ENCODE measurements at regions not wholly inside any gene's neighbourhood (a gene's known extent, or its start where the extent isn't known, plus 50 kb on each side); places are given as distances from the start of the nearest gene placed in this dataset.
"Not testable (repeated sequence)": the region's sequence is repeated elsewhere in the genome, so short reads cannot be mapped to it uniquely, and the experiment has no call there.

DNA sequence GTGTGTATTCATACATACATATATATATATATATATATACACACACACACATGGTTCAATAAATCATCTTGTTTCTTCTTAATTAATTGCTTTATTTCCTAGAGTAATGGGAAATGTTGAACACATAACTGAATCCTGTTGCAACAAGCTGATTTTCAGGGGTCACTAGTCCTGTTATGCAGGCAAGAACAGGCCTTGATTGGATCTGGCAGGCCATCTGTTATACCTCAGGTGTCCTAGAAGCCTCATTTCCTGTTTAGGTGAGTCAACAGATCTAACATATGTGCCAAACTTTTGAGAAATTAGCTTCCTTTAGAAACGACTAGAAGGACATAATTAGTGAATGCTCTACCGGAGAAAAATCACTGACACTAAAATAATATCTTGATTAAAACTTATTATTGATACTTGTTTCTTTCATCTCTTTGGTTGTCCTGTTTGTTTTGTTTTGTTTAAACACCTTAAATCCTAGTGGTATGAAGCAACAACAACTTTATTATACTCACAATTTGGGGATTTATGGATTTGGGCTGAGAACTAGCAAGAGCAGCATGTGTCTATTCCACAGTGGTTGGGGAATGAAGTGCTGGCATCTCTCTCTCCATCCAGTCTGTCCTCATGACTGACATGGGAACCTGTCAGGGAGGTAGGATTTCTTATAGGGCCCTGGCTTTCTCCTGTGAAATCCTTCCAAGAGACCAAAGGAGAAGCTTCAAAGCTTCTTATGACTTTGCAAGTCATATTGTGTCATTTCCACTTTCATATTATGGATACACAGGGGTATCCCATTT is 552.6 kb downstream of the NSUN3 start:
- DNase-seq: no peak
- no peak for ATAC-seq (ENCODE audit: poor library complexity)
- intact Hi-C loops (cut with DNase I): no loop called here

DNA sequence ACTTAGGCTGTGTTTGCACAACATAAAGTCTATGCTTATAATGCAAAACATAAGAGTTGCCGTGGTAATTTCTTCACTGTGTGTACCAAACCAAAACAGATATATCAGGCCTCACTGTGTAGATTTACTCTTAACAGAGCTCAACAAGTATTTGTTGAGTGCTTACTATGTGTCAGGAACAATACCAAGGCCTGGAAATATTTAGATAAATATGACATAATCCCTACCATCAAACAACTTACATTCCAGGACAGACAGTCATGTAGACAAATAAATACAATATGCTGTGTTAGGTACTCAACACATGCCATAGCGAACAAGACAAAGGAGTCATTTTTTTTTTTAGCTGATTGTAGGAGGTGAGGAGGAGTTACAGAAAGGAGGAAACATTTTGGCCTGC is 554.0 kb downstream of the NSUN3 start:
- intact Hi-C loops (cut with DNase I): no loop called here
- DNase-seq (no peak), ATAC-seq (ENCODE audit: poor library complexity) (no peak)

DNA sequence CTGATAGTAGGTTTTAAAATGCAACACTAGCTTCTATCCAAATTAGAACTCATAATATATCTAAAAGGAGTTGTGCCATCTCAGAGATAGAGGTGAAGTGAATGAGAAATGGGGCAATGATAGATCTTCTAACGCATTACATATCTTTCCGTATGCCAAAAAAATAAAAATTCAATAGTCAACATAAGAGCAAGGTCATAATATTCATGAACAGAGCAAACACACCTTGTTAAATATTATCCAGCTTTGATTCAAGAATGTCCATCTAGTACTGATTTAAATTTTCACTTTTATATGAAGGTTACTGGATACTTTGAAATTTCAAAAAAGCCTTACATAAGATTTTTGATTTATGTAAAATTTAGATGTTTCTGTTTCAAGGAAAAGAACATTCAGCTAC is 554.5 kb downstream of the NSUN3 start:
- intact Hi-C loops (cut with DNase I): no loop called here
- DNase-seq: no peak
- ATAC-seq (ENCODE audit: poor library complexity): no peak

DNA sequence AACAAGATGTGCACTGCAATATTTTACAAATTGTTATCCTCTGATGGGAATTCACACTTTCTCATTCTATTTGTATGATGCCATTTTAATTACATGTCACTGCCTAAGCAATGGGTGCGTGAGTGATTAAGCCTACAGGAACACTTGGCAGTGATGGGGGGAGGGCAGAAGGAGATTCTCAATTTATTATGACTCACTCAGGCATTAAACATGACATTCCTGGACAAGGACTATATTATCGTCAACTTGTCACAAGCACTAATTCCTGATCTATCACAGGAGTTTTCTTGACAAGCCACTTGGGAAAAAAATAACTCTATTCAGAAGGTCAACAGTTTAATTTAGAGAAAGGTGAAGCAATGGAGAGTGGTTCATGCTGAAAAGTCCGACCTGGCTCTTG is 556.8 kb downstream of the NSUN3 start:
- no peak for ATAC-seq (ENCODE audit: poor library complexity)
- intact Hi-C loops (cut with DNase I): no loop called here
- DNase-seq: no peak

DNA sequence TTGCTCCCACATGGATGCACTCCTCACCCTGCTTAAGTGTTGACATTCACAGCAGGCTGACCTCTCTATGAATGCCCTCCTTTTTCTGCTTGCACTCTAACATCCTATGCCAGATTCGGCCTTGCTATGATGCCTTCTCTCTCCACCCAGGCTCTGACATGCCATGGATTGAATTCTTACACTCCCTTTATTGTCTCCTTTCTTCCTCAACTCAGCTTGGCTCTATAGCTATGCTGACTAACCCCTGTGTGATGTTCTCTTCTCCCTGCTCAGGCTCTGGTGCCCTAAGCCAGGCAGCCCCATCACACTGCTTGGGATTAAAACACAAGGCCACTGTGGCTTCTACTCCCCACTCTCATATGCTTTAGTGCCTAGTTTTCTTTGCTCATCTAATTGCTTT is 563.7 kb downstream of the NSUN3 start:
- no peak for ATAC-seq (ENCODE audit: poor library complexity)
- intact Hi-C loops (cut with DNase I): no loop called here
- no peak for DNase-seq

DNA sequence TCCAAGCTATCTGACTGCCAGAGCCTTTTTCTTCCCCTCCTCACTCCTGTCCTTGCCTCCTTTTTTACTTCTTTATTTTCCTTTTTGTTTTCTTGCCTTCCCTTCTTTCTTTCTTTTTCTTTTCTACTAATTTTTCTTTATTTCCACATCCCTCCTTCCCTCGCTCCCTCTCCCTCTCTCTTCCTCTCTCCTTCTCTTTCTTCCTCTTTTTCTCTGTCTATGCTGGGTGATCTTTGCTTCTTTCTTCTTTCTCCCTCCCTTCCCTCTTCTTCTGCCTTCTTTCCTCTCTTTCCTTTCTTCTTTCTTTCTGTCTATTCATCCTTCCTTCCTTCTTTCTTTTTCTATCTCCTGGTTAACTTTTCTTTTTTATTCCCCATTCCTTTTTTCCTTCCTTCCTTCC is 564.8 kb downstream of the NSUN3 start:
- no peak for DNase-seq
- ATAC-seq (ENCODE audit: poor library complexity): no peak
- intact Hi-C loops (cut with DNase I): no loop called here

DNA sequence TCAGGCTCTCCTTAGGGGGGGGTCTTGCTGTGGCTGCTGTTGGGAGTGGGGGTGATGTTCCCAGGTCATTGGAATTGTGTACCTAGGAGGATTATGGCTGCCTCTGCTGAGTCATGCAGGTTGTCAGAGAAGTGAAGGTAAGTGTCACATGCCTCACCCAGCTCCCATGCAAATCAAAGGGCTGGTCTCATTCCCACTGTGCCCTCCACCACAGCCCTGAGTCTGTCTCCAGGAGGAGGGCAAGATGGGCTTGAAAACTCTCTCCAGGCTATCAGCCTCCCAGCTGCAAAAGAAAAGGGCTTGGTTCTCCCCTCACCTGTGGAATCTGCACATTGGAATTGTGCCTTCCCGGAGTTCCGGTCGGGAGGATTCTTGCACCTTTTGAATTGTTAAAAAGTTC is 580.5 kb downstream of the NSUN3 start:
- DNase-seq: no peak
- no peak for ATAC-seq (ENCODE audit: poor library complexity)
- intact Hi-C loops (cut with DNase I): no loop called here

DNA sequence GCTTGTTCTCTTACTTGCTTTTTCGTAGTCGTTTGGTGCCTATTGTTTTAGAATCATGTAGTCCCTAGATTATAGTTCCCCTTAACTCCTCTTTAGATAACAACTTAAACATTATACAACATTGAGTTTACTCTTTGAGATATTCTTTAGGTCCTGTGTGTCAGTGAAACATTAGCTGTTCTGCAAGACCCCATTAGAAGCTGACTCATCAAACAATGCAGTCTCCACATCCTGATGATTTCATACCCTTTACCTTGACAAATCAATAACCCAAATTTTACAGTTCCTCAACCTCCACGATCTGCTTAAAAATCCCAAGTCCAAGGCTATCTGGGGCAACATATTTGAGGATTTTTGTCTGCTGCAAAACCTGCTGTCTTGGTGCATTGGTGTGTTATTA is 582.9 kb downstream of the NSUN3 start:
- intact Hi-C loops (cut with DNase I): no loop called here
- no peak for ATAC-seq (ENCODE audit: poor library complexity)
- no peak for DNase-seq

DNA sequence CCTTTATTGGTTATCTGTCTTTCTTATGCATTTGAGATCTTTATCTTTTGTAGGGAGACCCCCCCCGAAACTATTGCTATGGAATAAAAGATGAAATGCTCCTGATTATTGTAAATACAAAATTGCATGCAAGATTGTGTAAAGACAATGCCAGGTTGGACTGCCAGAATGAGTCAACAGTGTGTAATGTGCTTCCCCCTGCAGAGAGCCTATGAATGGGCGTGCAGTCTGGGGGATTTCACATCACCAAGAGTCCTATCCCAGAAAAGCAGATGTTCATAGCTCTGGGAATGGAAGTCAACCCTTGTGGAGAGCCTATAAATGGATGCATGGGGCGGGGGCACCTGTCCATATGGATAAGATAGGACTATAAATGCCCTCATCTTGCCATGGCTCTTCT is 584.3 kb downstream of the NSUN3 start:
- DNase-seq (no peak), ATAC-seq (ENCODE audit: poor library complexity) (no peak)
- intact Hi-C loops (cut with DNase I): no loop called here

DNA sequence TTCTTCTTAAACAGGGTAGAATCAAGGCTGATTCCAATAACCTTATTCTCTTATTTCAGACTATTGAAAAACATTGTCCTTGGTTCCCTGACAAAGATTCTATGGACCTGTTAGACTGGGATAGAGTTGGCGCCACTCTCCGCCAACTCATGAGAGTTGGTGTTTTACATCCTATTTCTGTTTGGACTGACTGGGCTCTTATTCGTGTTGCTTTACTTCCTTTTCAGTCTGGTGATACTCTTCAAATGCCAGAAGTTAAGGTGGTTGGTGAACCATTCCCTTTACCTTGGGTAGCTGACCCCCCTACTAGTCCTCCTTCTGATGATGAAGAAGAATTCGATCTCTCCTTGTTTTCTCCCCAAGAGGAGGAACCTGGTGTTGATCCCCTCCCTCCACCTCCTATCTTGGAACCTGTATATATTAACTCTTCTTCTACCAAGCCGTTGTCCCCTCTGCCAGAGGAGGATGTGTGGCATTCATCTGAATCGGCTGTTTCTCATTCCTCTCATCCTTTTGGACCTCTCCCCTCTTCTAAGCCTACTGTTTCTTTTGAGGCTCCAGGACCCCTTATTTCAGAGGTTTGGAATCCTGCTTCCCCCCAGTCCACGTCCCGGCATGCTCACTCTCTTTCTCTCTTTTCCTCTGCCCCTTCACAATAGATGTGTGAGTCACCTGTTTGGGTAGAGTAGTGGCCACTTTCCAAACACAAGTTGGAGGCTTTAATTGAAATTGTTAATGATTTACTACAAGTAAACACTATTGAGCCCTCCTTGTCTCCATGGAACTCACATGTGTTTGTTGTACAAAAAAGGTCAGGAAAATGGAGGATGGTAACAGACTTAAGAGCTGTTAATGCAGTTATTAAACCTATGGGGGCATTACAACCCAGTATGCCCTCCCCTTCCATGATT is 585.7 kb downstream of the NSUN3 start:
- DNase-seq; ATAC-seq (ENCODE audit: poor library complexity); intact Hi-C loops (cut with DNase I): not testable (repeated sequence)

DNA sequence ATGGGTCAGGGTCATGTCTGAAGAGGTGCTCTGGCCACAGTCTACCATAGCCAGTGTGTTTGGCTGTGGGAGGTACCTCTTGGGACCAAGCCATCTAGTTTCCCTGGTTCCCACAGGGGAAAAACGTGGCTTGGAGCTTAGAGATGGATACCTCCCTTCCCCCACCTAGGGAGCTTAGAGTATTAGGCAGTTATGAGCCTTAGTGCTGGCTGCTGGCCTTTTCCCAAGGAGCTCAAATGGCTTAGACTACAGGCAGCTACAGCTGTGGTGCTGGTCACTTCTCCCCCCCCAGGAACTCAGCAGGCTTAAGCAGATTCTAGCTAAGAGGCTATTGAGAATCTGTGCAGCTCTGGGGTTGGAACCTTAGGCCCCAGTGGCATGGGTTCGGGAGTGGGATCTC is 591.2 kb downstream of the NSUN3 start:
- intact Hi-C loops (cut with DNase I): no loop called here
- ATAC-seq (ENCODE audit: poor library complexity): no peak
- no peak for DNase-seq

DNA sequence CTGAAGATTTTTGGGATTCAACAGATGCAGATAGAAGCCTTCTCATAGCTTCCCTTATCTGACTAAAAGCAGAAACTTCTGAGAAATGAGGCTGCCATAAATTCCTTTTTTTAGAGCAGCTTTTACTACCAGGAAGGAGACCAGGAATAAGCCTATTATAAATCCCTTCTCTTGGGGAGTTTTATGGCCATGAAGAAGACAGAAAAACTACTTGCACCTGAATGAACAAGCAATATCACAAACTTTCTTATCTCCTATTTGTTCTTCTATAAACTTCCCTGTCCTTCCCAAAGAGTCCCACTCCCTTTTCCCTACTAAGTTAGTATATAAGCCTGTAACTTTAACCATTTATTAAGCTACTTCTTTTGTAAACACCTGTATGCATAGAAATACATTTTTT is 603.1 kb downstream of the NSUN3 start:
- DNase-seq (no peak), ATAC-seq (ENCODE audit: poor library complexity) (no peak)
- intact Hi-C loops (cut with DNase I): no loop called here

DNA sequence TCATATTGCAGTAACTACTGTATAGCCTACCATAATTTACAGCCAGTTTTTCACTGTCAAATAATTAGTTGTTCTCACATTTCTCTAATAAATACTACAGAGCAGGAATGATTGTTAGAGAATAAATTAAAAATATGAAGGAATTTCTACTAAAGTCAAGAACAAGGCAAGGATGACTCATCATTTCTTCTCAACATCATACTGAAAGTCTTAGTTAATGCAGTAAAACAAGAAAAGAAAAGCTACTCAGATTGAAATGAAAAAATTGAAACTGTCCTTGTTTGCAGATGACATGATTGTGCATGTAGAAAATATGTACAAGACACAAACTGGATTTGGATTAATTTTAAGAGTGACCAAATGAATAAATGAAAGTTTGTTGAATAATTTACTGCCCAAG is 608.2 kb downstream of the NSUN3 start:
- ATAC-seq (ENCODE audit: poor library complexity) (no peak), DNase-seq (no peak)
- intact Hi-C loops (cut with DNase I): no loop called here

DNA sequence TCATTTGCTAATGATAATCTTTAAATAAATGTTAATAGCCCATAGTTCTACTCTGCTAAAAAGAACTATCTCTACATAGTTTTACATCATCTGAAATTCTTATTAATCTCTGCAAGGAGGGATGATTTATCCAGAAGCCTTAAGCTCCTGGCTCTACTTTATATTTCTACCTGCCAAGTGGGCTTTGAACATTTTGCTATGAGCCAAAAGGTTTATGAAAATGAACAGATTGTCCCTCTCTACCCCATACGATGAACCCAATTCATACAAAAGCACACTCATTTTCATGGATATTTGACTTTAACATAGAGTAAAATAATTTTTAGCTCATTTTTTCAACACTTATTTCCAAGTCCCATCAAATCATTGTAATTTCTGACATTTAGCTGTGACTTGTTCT is 611.0 kb downstream of the NSUN3 start:
- DNase-seq: no peak
- intact Hi-C loops (cut with DNase I): no loop called here
- no peak for ATAC-seq (ENCODE audit: poor library complexity)

DNA sequence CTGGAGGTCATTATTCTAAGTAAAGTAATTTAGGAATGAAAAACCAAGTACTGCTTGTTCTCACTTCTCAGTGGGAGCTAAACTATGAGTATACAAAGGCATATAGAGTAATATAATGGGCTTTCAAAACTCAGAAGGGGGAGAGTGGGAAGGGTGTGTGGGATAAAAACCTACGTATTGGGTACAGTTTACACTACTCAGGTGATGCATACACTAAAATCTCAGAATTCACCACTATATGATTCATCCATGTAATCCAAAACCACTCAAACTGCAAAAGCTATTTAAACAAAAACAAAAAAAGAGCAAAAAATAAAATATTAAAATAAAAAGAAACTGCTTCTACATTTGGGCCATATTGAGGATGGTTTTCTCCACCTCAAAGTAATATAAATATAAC is 623.3 kb downstream of the NSUN3 start:
- no peak for DNase-seq
- intact Hi-C loops (cut with DNase I): no loop called here
- no peak for ATAC-seq (ENCODE audit: poor library complexity)

DNA sequence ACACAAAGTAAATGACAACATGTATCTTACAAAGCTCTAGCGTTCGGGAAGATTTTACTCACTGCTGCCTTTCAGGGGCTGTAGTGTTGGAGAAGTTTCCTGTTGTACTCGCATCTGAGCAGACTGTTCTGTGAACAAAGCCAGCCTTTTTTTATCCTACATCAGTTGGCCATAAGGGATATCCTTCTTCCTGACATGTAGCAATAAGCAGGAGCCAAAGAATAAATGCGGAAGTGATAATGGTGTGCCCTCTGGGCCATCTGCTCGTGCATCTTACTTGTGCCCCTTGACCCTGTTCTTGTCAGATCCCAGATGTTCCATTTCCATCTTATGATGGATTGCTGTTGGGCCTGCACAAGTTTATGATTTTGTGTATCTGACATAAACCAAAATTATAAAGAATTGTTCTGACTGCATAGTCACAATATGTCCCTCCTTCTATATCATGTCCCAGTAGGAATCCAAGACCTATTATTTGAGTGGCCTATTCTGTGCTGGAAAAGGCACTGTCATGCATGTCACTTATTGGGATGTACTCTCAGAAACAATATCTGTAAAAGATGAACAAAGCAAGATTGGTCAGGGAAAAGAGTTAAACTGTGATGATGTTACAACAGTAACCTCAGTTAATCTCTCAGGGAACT is 631.3 kb downstream of the NSUN3 start:
- ATAC-seq (ENCODE audit: poor library complexity) (no peak), DNase-seq (no peak)
- intact Hi-C loops (cut with DNase I): no loop called here

DNA sequence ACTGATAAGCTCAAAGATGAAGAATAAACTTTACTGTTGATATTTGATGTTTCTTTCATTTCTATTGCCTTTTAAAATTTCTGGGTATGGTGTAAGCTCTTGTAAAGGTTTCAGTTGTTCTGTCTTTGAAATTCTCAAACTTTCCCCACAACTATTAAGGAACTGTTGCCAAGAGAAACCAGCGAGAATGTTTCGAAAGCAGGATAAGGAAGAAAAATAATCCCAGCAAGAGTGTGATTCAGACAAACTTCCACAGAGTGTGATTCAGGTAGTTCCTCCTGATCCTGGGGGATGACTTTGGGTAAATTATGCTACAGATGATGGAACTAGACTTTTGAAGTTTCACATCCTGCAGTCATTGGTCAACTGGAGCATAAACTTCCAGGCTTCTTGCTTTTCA is 632.0 kb downstream of the NSUN3 start:
- no peak for ATAC-seq (ENCODE audit: poor library complexity)
- no peak for DNase-seq
- intact Hi-C loops (cut with DNase I): no loop called here

DNA sequence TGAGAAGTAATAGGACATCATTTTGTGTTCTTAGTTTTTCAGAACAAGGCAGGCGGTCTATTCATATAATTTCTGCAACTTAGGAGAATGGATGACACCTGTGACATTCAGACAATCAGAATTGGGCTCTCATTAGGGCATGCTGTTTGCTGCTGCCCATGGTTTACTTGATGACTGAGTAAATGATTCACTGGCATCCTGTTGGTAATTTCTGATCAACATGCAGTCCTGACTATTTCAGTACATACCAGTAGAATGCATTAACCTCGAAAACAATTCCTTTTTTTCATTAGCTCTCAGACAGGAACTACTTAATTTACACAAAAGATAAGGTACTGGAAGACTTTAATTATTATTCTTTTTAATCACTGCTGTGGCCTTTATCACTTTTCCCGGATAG is 641.6 kb downstream of the NSUN3 start:
- no peak for ATAC-seq (ENCODE audit: poor library complexity)

DNA sequence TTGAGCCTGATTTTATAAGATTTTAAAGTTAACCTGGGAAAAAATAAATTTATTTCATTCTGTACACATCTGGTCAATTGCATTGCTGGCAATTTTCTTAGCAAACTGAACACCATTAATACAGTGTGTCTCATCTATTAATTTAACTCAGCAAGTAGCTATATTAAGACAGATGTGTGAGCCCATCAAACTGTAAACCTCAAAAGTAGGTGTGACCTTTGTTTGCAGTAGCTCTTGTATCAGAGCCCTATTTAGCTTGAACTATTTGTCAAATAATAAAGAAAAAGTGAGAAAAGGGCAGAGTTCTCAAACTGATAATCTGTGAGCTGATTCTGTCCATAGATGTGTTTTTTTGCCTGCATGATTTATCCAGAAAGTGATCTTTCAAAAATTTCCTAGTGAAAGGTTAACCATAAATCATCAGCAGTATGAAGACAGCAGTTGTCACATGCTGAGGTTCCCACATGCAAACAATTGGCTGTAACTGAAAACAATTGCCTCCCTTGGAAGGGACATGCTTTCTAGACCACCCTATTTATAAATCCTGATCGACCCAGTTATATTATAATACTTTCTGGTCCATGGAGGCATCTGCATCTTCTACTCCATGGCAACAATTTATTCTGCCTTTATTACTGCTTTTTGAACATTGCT is 646.5 kb downstream of the NSUN3 start:
- DNase-seq: no peak
- intact Hi-C loops (cut with DNase I): no loop called here
- no peak for ATAC-seq (ENCODE audit: poor library complexity)

More for the DNA sequence above, 641.6 kb downstream of the NSUN3 start:
- no peak for DNase-seq
- intact Hi-C loops (cut with DNase I): no loop called here
